ENCODE measurements at regions not wholly inside any gene's neighbourhood (a gene's known extent, or its start where the extent isn't known, plus 50 kb on each side); places are given as distances from the start of the nearest gene placed in this dataset.

- TF ChIP-seq CTCF (IDR thresholded peaks at IDR 0.05) (no peak), ZFX (IDR thresholded peaks at IDR 0.05; ENCODE audit: borderline replicate concordance) (no peak)
Measured at GRCh38 chr4:136281889-136282288, 1250.4 kb downstream of the PCDH18 start.
